ENCODE measurements at regions not wholly inside any gene's neighbourhood (a gene's known extent, or its start where the extent isn't known, plus 50 kb on each side); places are given as distances from the start of the nearest gene placed in this dataset.

GRCh38 chr6:132007474-132008190 is 56.5 kb upstream of the CCN2 start (continued):
- TF ChIP-seq TEF (CRISPR knock-in tag; IDR thresholded peaks at IDR 0.05) (peak; percentile 69; the same call in 1 of the 2 replicates), DMAP1 (CRISPR knock-in tag; IDR thresholded peaks at IDR 0.05) (no peak), GMEB1 (CRISPR knock-in tag; IDR thresholded peaks at IDR 0.05; ENCODE audit: borderline replicate concordance) (no peak), PHF20 (CRISPR knock-in tag; IDR thresholded peaks at IDR 0.05) (no peak), CREM (IDR thresholded peaks at IDR 0.05) (0 out of 2 replicates have a peak, but pooled peaks have one; percentile 28), CREM (CRISPR knock-in tag; IDR thresholded peaks at IDR 0.05) (no peak), SOX13 (IDR thresholded peaks at IDR 0.05) (no peak), SOX13 (CRISPR knock-in tag; conservative IDR thresholded peaks at IDR 0.05 in 1 of 2, IDR thresholded peaks at IDR 0.05 in 1 of 2) (peak in 1 of 2 experiments; percentile 29; a peak in 1 of 4 replicates), ATRX (CRISPR knock-in tag; IDR thresholded peaks at IDR 0.05; ENCODE audit: borderline replicate concordance) (no peak), SAP130 (CRISPR knock-in tag; IDR thresholded peaks at IDR 0.05; ENCODE audit: low read depth) (0 out of 2 replicates have a peak, but pooled peaks have one; percentile 22), GATA4 (IDR thresholded peaks at IDR 0.05; ENCODE audit: borderline replicate concordance, low read depth) (no peak), HMG20A (CRISPR knock-in tag; IDR thresholded peaks at IDR 0.05; ENCODE audit: borderline replicate concordance) (peak; percentile 63), TEAD3 (CRISPR knock-in tag; optimal IDR thresholded peaks at IDR 0.05; ENCODE audit: borderline replicate concordance) (peak; percentile 8), CEBPG (CRISPR knock-in tag; IDR thresholded peaks at IDR 0.05) (peak; percentile 46; the same call in 1 of the 2 replicates)

Measured in HepG2 (cell line).